HepG2 (cell line): ENCODE measurements at regions not wholly inside any gene's neighbourhood (a gene's known extent, or its start where the extent isn't known, plus 50 kb on each side); places are given as distances from the start of the nearest gene placed in this dataset.

Source experiments
- ATAC-seq: fragments of 200-7000 bp; cut with Tn5 transposase; 3 replicates; pipeline ENCODE4 v1.9.1; 2020; ENCODE audit warnings: mild to moderate bottlenecking, moderate library complexity
- BruUV-seq: library from RNA; stranded (reverse); fragments of 400-500 nt; replicated peaks from 2 replicates; lab custom pipeline; 2021; lab: Mats Ljungman, UMichigan
- CTCF ChIA-PET: fragments of 300-600 bp; formaldehyde crosslinking; extraction: SDS; loops from one replicate; lab custom pipeline; 2021; ENCODE audit warnings: low total read pairs, inconsistent platforms, low intra/inter-chr PET ratio; lab: Yijun Ruan, JAX
- POLR2A ChIA-PET: fragments of 350-600 bp; sonication (Branson Sonifier 250); formaldehyde crosslinking; loops from one replicate; lab custom pipeline; 2020; ENCODE audit warnings: antibody characterized with exemption, inconsistent platforms; lab: Yijun Ruan, JAX
- DNase-seq: peaks from one replicate; pipeline ENCODE4 v3.0.0-alpha.2; 2015; ENCODE audit warnings: low spot score
- FAIRE-seq: peaks from 3 replicates; lab custom pipeline; 2011; peaks lifted over from hg19 to GRCh38; lab: Jason Lieb, UNC
- H2AFZ ChIP-seq: one replicate; pipeline ENCODE4 v1.6.1; 2011; ENCODE audit warnings: low read length, inconsistent platforms
- H3K27ac ChIP-seq: fragments of 300-600 bp; 3 replicates; pipeline ENCODE4 v1.8.0; 2011; ENCODE audit warnings: mixed run types, mild to moderate bottlenecking, mixed read lengths, low read length, inconsistent platforms; ENCODE audit not compliant: insufficient read depth; ENCODE audit errors: extremely low read length
- H3K27me3 ChIP-seq, 2 experiments: fragments of 200-600 bp in 1 of 2; 2 replicates in 1 of 2; 3 replicates in 1 of 2; pipeline versions ENCODE4 v1.6.0 to v1.8.0; 2011; ENCODE audit warnings: low read length in 2 of 2, mild to moderate bottlenecking in 2 of 2, moderate library complexity in 2 of 2, inconsistent platforms in 1 of 2; ENCODE audit not compliant: insufficient read depth in 2 of 2, control insufficient read depth in 1 of 2
- H3K36me3 ChIP-seq, 2 experiments: fragments of 200-600 bp in 1 of 2; replicated peaks in 1 of 2; 2 replicates in 1 of 2; 3 replicates in 1 of 2; pipeline versions ENCODE4 v1.5.1 to v1.8.0; 2011; ENCODE audit warnings: low read length in 2 of 2, inconsistent platforms in 1 of 2; ENCODE audit not compliant: insufficient read depth in 2 of 2, control insufficient read depth in 1 of 2
- H3K4me1 ChIP-seq: 2 replicates; pipeline ENCODE4 v1.5.1; 2012; ENCODE audit warnings: low read length, inconsistent platforms; ENCODE audit not compliant: insufficient read depth
- H3K4me2 ChIP-seq: 2 replicates; pipeline ENCODE4 v1.6.0; 2011; ENCODE audit warnings: low read depth, low read length, inconsistent platforms
- H3K4me3 ChIP-seq, 3 experiments: fragments of 200-600 bp in 1 of 3; sonication (generic), shearing (Covaris generic) in 1 of 3; replicated peaks in 1 of 3; 2 replicates each; pipeline ENCODE4 v1.5.1; 2011 to 2016; ENCODE audit warnings: low read length in 3 of 3, inconsistent platforms in 2 of 3, low read depth in 2 of 3, mild to moderate bottlenecking in 2 of 3, control low read depth in 1 of 3, mixed read lengths in 1 of 3; ENCODE audit not compliant: insufficient read depth in 1 of 3
- H3K79me2 ChIP-seq: one replicate; pipeline ENCODE4 v1.6.1; 2011; ENCODE audit warnings: low read length, inconsistent platforms; ENCODE audit not compliant: insufficient read depth
- H3K9ac ChIP-seq: 2 replicates; pipeline ENCODE4 v1.6.0; 2011; ENCODE audit warnings: mild to moderate bottlenecking, low read depth, low read length, inconsistent platforms; ENCODE audit not compliant: insufficient read depth
- H3K9me3 ChIP-seq: 2 replicates; pipeline ENCODE4 v1.5.1; 2012; ENCODE audit warnings: mild to moderate bottlenecking, low read length
- H4K20me1 ChIP-seq: 2 replicates; pipeline ENCODE4 v1.6.0; 2011; ENCODE audit warnings: inconsistent platforms, mild to moderate bottlenecking, low read length, moderate library complexity; ENCODE audit not compliant: insufficient read depth
- DNMT1 ChIP-seq: sonication (generic); formaldehyde crosslinking; IDR thresholded peaks from 2 replicates; pipeline ENCODE4 v1.5.1; 2020; ENCODE audit warnings: mild to moderate bottlenecking, missing genetic modification reagents
- GTF2F1 ChIP-seq: fragments of 150-350 bp; IDR thresholded peaks from 2 replicates; pipeline ENCODE4 v1.6.1; 2014; ENCODE audit warnings: low read length
- IKZF1 ChIP-seq: fragments of 450-650 bp; IDR thresholded peaks from 2 replicates; pipeline ENCODE4 v1.7.1; 2016
- MNT ChIP-seq: fragments of 450-650 bp; IDR thresholded peaks from 2 replicates; pipeline ENCODE4 v1.6.1; 2016
- NFATC3 ChIP-seq: sonication (generic); formaldehyde crosslinking; IDR thresholded peaks from 2 replicates; pipeline ENCODE4 v1.5.1; 2020; ENCODE audit warnings: mild to moderate bottlenecking, missing genetic modification reagents
- NPAS2 ChIP-seq: sonication (generic); formaldehyde crosslinking; IDR thresholded peaks from 2 replicates; pipeline ENCODE4 v1.8.0; 2022; ENCODE audit warnings: mild to moderate bottlenecking, missing genetic modification reagents, borderline replicate concordance
- POLR2A ChIP-seq, 2 experiments: IDR thresholded peaks; 2 replicates each; pipeline ENCODE4 v1.6.1; 2011; ENCODE audit warnings: low read depth in 2 of 2, low read length in 2 of 2, mild to moderate bottlenecking in 1 of 2, moderate library complexity in 1 of 2; ENCODE audit not compliant: insufficient read depth in 1 of 2
- RARG ChIP-seq: sonication (generic); formaldehyde crosslinking; IDR thresholded peaks from 2 replicates; pipeline ENCODE4 v1.4.0; 2020; ENCODE audit warnings: low read depth, mild to moderate bottlenecking, missing genetic modification reagents
- SKIL ChIP-seq: sonication (generic); formaldehyde crosslinking; IDR thresholded peaks from 2 replicates; pipeline ENCODE4 v1.8.0; 2022; ENCODE audit warnings: missing genetic modification reagents, mild to moderate bottlenecking, moderate library complexity, borderline replicate concordance
- SMAD9 ChIP-seq: sonication (generic); formaldehyde crosslinking; IDR thresholded peaks from 2 replicates; pipeline ENCODE4 v1.5.1; 2020; ENCODE audit warnings: mild to moderate bottlenecking, missing genetic modification reagents
- ZBTB7B ChIP-seq: sonication (generic); formaldehyde crosslinking; IDR thresholded peaks from 2 replicates; pipeline ENCODE4 v1.4.0; 2020; ENCODE audit warnings: missing genetic modification reagents
- ZNF441 ChIP-seq: sonication (generic); formaldehyde crosslinking; IDR thresholded peaks from 2 replicates; pipeline ENCODE4 v1.7.0; 2021; ENCODE audit warnings: missing genetic modification reagents, borderline replicate concordance
- ZNF589 ChIP-seq: sonication (generic); formaldehyde crosslinking; conservative IDR thresholded peaks from 2 replicates; pipeline ENCODE4 v1.8.0; 2022; ENCODE audit warnings: mild to moderate bottlenecking, moderate library complexity, missing genetic modification reagents
- ZNF747 ChIP-seq: sonication (generic); formaldehyde crosslinking; IDR thresholded peaks from 2 replicates; pipeline ENCODE4 v1.8.1; 2023; ENCODE audit warnings: missing genetic modification reagents, mild to moderate bottlenecking, borderline replicate concordance
- ZNF782 ChIP-seq: sonication (generic); formaldehyde crosslinking; IDR thresholded peaks from 2 replicates; pipeline ENCODE4 v1.4.0; 2020; ENCODE audit warnings: missing genetic modification reagents, mild to moderate bottlenecking, borderline replicate concordance
- WGBS: methylation state at CpG from one replicate; pipeline ENCODE4 v1.1.6; 2017; ENCODE audit warnings: low lambda C conversion rate; 5-methylcytosine and 5-hydroxymethylcytosine counted together
- in situ Hi-C: cut with HindIII; loops from 2 replicates; pipeline ENCODE4 v1.10.0; 2017; ENCODE audit warnings: low pct_unique_long_range_greater_than_20kb; ENCODE audit not compliant: extremely low pct_ligation_motif_present
- intact Hi-C: fragments of 100-400 bp; cut with micrococcal nuclease; formaldehyde crosslinking; loops from one replicate; pipeline ENCODE4 v1.10.0; 2022; ENCODE audit not compliant: unreplicated experiment

- 49% methylated on average over 4 of the region's 4 CpGs for WGBS
- CTCF ChIA-PET = no interaction called here
- H3K27me3 ChIP-seq = no peaks in the 10 kb centered on the region; a peak in 1 of 5 replicates
These were observed 214.6 kb downstream of the PTEN start for GRCh38 chr10:88077977-88078376.

More at GRCh38 chr10:88077977-88078376, 214.6 kb downstream of the PTEN start:
- no peak overlapping the region for H3K4me3 ChIP-seq
- no peaks in the 10 kb centered on the region for H3K79me2 ChIP-seq
- DNase-seq = no peak
- TF ChIP-seq NFATC3 (no peak), NPAS2 (CRISPR knock-in tag) (no peak), ZNF782 (no peak), RARG (CRISPR knock-in tag) (no peak), POLR2A (IDR thresholded peaks at IDR 0.05; ENCODE audit: insufficient read depth in 1 of 2, low read depth in 2 of 2, low read length in 2 of 2) (no peak), GTF2F1 (no peak), SKIL (no peak), DNMT1 (CRISPR knock-in tag) (no peak), ZNF441 (CRISPR knock-in tag) (no peak), ZNF589 (CRISPR knock-in tag) (no peak), ZBTB7B (CRISPR knock-in tag) (no peak), IKZF1 (no peak), MNT (no peak), SMAD9 (CRISPR knock-in tag) (no peak), ZNF747 (CRISPR knock-in tag) (no peak)
- no TSS peak for BruUV-seq
- peaks cover 32% of the 10 kb centered on the region for H3K4me1 ChIP-seq
- H3K4me2 ChIP-seq = no peak overlapping the region
- ATAC-seq = no peak
- POLR2A ChIA-PET = no interaction called here
- no peaks in the 10 kb centered on the region for H3K36me3 ChIP-seq
- in situ Hi-C loops = no loop called here
- no peak overlapping the region for H2AFZ ChIP-seq
- no peaks in the 10 kb centered on the region for H4K20me1 ChIP-seq
- no peaks in the 10 kb centered on the region for H3K9me3 ChIP-seq
- no peak for FAIRE-seq
- H3K9ac ChIP-seq = no peak overlapping the region
- H3K27ac ChIP-seq = no peak overlapping the region
- intact Hi-C loops = no loop called here
